Activated CD4-positive, alpha-beta T cell treated with anti-CD3 and anti-CD28 coated beads for 36 hours (primary cell): ENCODE measurements at regions not wholly inside any gene's neighbourhood (a gene's known extent, or its start where the extent isn't known, plus 50 kb on each side); places are given as distances from the start of the nearest gene placed in this dataset.
"Not testable (repeated sequence)": the region's sequence is repeated elsewhere in the genome, so short reads cannot be mapped to it uniquely, and the experiment has no call there.

Experiments used
- ATAC-seq: fragments of 200-7000 bp; cut with Tn5 transposase; one replicate; pipeline ENCODE4 v1.10.0; 2021; ENCODE audit warnings: mild to moderate bottlenecking, moderate library complexity
- CTCF ChIA-PET: fragments of 350-600 bp; sonication (Branson Sonifier 250); formaldehyde crosslinking; loops from one replicate; lab custom pipeline; 2021; ENCODE audit warnings: antibody characterized with exemption; lab: Charles Lee
- POLR2A ChIA-PET: fragments of 350-600 bp; sonication (Branson Sonifier 250); formaldehyde crosslinking; loops from one replicate; lab custom pipeline; 2021; ENCODE audit warnings: antibody characterized with exemption, inconsistent platforms; lab: Charles Lee
- DNase-seq: peaks from one replicate; pipeline ENCODE4 v3.0.0-alpha.2; 2020
- H3K27ac Mint-ChIP-seq: one replicate; pipeline ENCODE4 v1.8.0; 2021; ENCODE audit warnings: mixed read lengths
- H3K27me3 Mint-ChIP-seq: one replicate; pipeline ENCODE4 v1.8.0; 2021; ENCODE audit warnings: mixed read lengths
- H3K36me3 Mint-ChIP-seq: one replicate; pipeline ENCODE4 v1.8.0; 2021; ENCODE audit warnings: low read depth, mixed read lengths
- H3K4me1 Mint-ChIP-seq: one replicate; pipeline ENCODE4 v1.8.0; 2021; ENCODE audit warnings: mixed read lengths
- H3K4me3 Mint-ChIP-seq: one replicate; pipeline ENCODE4 v1.8.0; 2021; ENCODE audit warnings: mild to moderate bottlenecking, moderate library complexity, mixed read lengths
- H3K9me3 Mint-ChIP-seq: one replicate; pipeline ENCODE4 v1.8.0; 2021; ENCODE audit warnings: low read depth, mixed read lengths
- intact Hi-C, 2 experiments: fragments of 100-400 bp; cut with DNase I in 1 of 2; cut with micrococcal nuclease in 1 of 2; formaldehyde crosslinking; loops; one replicate each; pipeline versions ENCODE4 v1.14.2 to v1.15.1; 2022 to 2024; cut with DNase I, micrococcal nuclease

GRCh38 chr7:69203871-69204270 lies 394.4 kb upstream of the AUTS2 start:
- ChIA-PET CTCF (no interaction called here), POLR2A (no interaction called here)
- Mint-ChIP-seq H3K9me3 (peaks cover 14% of the 10 kb centered on the region), H3K36me3 (peaks cover 9% of the 10 kb centered on the region), H3K4me1 (peaks cover 12% of the 10 kb centered on the region), H3K27ac (no peak overlapping the region), H3K27me3 (no peaks in the 10 kb centered on the region), H3K4me3 (no peak overlapping the region)
- ATAC-seq (no peak), DNase-seq (no peak)
- intact Hi-C loops, result no loop called here

- no peak overlapping the region for H3K27ac Mint-ChIP-seq
- peaks cover 1% of the 10 kb centered on the region for H3K4me1 Mint-ChIP-seq
- H3K27me3 Mint-ChIP-seq, result no peaks in the 10 kb centered on the region
- peaks cover 6% of the 10 kb centered on the region for H3K9me3 Mint-ChIP-seq
- ChIA-PET CTCF (no interaction called here), POLR2A (no interaction called here)
- DNase-seq, result no peak
- no peak for ATAC-seq
- no peak overlapping the region for H3K4me3 Mint-ChIP-seq
- intact Hi-C loops, result no loop called here
- H3K36me3 Mint-ChIP-seq, result no peaks in the 10 kb centered on the region
Measured at GRCh38 chr7:69204943-69205342, 393.3 kb upstream of the AUTS2 start.

- CTCF ChIA-PET, result no interaction called here
- Mint-ChIP-seq H3K4me3 (no peak overlapping the region), H3K4me1 (no peaks in the 10 kb centered on the region), H3K27me3 (no peaks in the 10 kb centered on the region), H3K27ac (no peak overlapping the region), H3K9me3 (peaks cover 6% of the 10 kb centered on the region), H3K36me3 (no peaks in the 10 kb centered on the region)
- DNase-seq (no peak), ATAC-seq (no peak)
- POLR2A ChIA-PET, result no interaction called here
- intact Hi-C loops, result no loop called here
Measured at GRCh38 chr7:69205581-69205980, 392.7 kb upstream of the AUTS2 start.

- ATAC-seq, result no peak
- DNase-seq, result no peak
- intact Hi-C loops, result no loop called here
- POLR2A ChIA-PET, result no interaction called here
- H3K4me3 Mint-ChIP-seq, result no peak overlapping the region
- H3K36me3 Mint-ChIP-seq, result no peaks in the 10 kb centered on the region
- H3K27ac Mint-ChIP-seq, result no peak overlapping the region
- CTCF ChIA-PET, result no interaction called here
- H3K4me1 Mint-ChIP-seq, result no peaks in the 10 kb centered on the region
- H3K9me3 Mint-ChIP-seq, result peaks cover 3% of the 10 kb centered on the region
- H3K27me3 Mint-ChIP-seq, result no peaks in the 10 kb centered on the region
Measured at GRCh38 chr7:69208276-69208675, 390.0 kb upstream of the AUTS2 start.

GRCh38 chr7:69208848-69209247 lies 389.4 kb upstream of the AUTS2 start:
- Mint-ChIP-seq H3K27ac (no peak overlapping the region), H3K27me3 (peaks cover under 1% of the 10 kb centered on the region), H3K36me3 (no peaks in the 10 kb centered on the region), H3K4me1 (no peaks in the 10 kb centered on the region), H3K9me3 (peaks cover 3% of the 10 kb centered on the region), H3K4me3 (no peak overlapping the region)
- ChIA-PET POLR2A (no interaction called here), CTCF (no interaction called here)
- no peak for DNase-seq
- intact Hi-C loops, result no loop called here
- ATAC-seq, result no peak

- ChIA-PET CTCF (interaction anchor here (0.6 kb wide), 1 partner anchor 11 kb away, joined by 3 read pairs; no protein-coding TSS in a partner anchor), POLR2A (interaction anchor here (0.7 kb wide), 1 partner anchor 10 kb away, joined by 3 read pairs; no protein-coding TSS in a partner anchor)
- Mint-ChIP-seq H3K9me3 (no peaks in the 10 kb centered on the region), H3K36me3 (no peaks in the 10 kb centered on the region), H3K4me1 (no peaks in the 10 kb centered on the region), H3K27me3 (peaks cover 2% of the 10 kb centered on the region), H3K4me3 (no peak overlapping the region), H3K27ac (no peak overlapping the region)
- intact Hi-C loops, result no loop called here
- no peak for ATAC-seq
- DNase-seq, result no peak
Measured at GRCh38 chr7:69211336-69211735, 386.9 kb upstream of the AUTS2 start.

GRCh38 chr7:69211739-69212138 lies 386.5 kb upstream of the AUTS2 start:
- peaks cover 2% of the 10 kb centered on the region for H3K27me3 Mint-ChIP-seq
- DNase-seq, result no peak
- no peaks in the 10 kb centered on the region for H3K36me3 Mint-ChIP-seq
- ChIA-PET POLR2A (interaction anchor here (0.7 kb wide), 1 partner anchor 10 kb away, joined by 3 read pairs; no protein-coding TSS in a partner anchor), CTCF (interaction anchor here (0.6 kb wide), 1 partner anchor 12 kb away, joined by 3 read pairs; no protein-coding TSS in a partner anchor)
- H3K4me3 Mint-ChIP-seq, result no peak overlapping the region
- ATAC-seq, result no peak
- intact Hi-C loops, result no loop called here
- no peaks in the 10 kb centered on the region for H3K4me1 Mint-ChIP-seq
- no peak overlapping the region for H3K27ac Mint-ChIP-seq
- no peaks in the 10 kb centered on the region for H3K9me3 Mint-ChIP-seq

GRCh38 chr7:69213878-69214277 lies 384.4 kb upstream of the AUTS2 start:
- Mint-ChIP-seq H3K9me3 (no peaks in the 10 kb centered on the region), H3K27ac (no peak overlapping the region), H3K4me3 (no peak overlapping the region), H3K4me1 (no peaks in the 10 kb centered on the region), H3K36me3 (no peaks in the 10 kb centered on the region), H3K27me3 (peaks cover 2% of the 10 kb centered on the region)
- no peak for DNase-seq
- ChIA-PET CTCF (no interaction called here), POLR2A (no interaction called here)
- intact Hi-C loops, result no loop called here
- ATAC-seq, result no peak

GRCh38 chr7:69215516-69215915 lies 382.8 kb upstream of the AUTS2 start:
- H3K9me3 Mint-ChIP-seq, POLR2A ChIA-PET, H3K27ac Mint-ChIP-seq, H3K27me3 Mint-ChIP-seq, intact Hi-C loops, ATAC-seq, H3K4me3 Mint-ChIP-seq, H3K4me1 Mint-ChIP-seq, DNase-seq, CTCF ChIA-PET, H3K36me3 Mint-ChIP-seq: not testable (repeated sequence)

- Mint-ChIP-seq H3K36me3 (no peaks in the 10 kb centered on the region), H3K4me1 (no peaks in the 10 kb centered on the region), H3K27ac (no peak overlapping the region), H3K4me3 (no peak overlapping the region), H3K27me3 (peaks cover 2% of the 10 kb centered on the region), H3K9me3 (no peaks in the 10 kb centered on the region)
- ChIA-PET CTCF (no interaction called here), POLR2A (no interaction called here)
- ATAC-seq, result no peak
- intact Hi-C loops, result no loop called here
- DNase-seq, result no peak
Measured at GRCh38 chr7:69217516-69218350, 380.5 kb upstream of the AUTS2 start.

GRCh38 chr7:69218576-69218975 lies 379.7 kb upstream of the AUTS2 start:
- POLR2A ChIA-PET, result no interaction called here
- Mint-ChIP-seq H3K36me3 (no peaks in the 10 kb centered on the region), H3K27me3 (peaks cover 2% of the 10 kb centered on the region), H3K27ac (no peak overlapping the region), H3K4me1 (no peaks in the 10 kb centered on the region), H3K9me3 (no peaks in the 10 kb centered on the region), H3K4me3 (no peak overlapping the region)
- CTCF ChIA-PET, result no interaction called here
- no peak for DNase-seq
- intact Hi-C loops, result no loop called here
- no peak for ATAC-seq

- CTCF ChIA-PET, result no interaction called here
- ATAC-seq (no peak), DNase-seq (no peak)
- intact Hi-C loops, result no loop called here
- H3K27ac Mint-ChIP-seq, result no peak overlapping the region
- no peak overlapping the region for H3K4me3 Mint-ChIP-seq
- H3K36me3 Mint-ChIP-seq, result no peaks in the 10 kb centered on the region
- H3K27me3 Mint-ChIP-seq, result no peaks in the 10 kb centered on the region
- POLR2A ChIA-PET, result no interaction called here
- no peaks in the 10 kb centered on the region for H3K4me1 Mint-ChIP-seq
- peaks cover 3% of the 10 kb centered on the region for H3K9me3 Mint-ChIP-seq
Measured at GRCh38 chr7:69219381-69219780, 378.9 kb upstream of the AUTS2 start.
